ENCODE measurements at regions not wholly inside any gene's neighbourhood (a gene's known extent, or its start where the extent isn't known, plus 50 kb on each side); places are given as distances from the start of the nearest gene placed in this dataset.

GRCh38 chr12:127696963-127697362, 570.0 kb upstream of the TMEM132C start:
- no peak for DNase-seq

- DNase-seq, result no peak
Measured at GRCh38 chr12:127703026-127703425, 563.9 kb upstream of the TMEM132C start.

DNA sequence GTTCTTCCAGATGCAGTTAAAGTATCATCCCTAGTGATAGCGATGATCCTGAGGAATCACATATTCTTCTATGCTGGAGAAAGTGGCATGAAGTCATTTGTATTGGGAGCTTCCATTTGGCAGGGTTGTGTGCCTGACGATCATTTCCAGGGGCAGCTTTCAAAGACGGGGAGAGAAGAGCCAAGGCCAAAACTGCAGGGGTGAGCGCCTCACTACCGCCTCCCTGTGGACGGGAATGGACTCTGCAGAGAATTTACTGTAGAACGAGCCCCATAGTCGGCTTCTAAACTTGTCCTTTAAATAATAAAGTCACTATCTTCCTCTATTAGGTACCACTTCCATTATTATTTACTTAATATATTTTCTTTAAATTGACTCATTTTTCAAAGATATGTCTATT, 555.9 kb upstream of the TMEM132C start:
- no peak for DNase-seq

- DNase-seq, result no peak
Measured at GRCh38 chr12:127712561-127712960, 554.4 kb upstream of the TMEM132C start.

- no peak for DNase-seq
Measured at GRCh38 chr12:127716166-127716565, 550.8 kb upstream of the TMEM132C start.

DNA sequence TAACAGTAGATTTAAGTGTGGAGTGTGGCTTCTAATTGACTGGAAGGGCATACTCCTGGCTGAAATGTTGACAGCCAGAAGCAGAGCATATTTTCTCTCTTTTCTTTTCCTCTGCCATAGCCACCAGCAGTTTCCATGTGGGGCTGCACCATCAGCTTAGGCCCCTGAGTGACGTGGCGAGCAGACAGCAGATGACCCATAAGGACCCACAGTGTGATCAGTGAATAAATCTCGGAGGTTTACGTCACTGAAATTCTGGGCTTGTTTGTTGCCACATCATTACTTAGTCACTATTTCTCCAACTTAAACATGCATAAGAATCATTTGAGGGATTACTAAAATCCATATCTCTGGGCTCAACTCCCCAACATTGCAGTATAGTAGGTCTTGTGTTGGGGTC, 549.7 kb upstream of the TMEM132C start:
- no peak for DNase-seq

DNA sequence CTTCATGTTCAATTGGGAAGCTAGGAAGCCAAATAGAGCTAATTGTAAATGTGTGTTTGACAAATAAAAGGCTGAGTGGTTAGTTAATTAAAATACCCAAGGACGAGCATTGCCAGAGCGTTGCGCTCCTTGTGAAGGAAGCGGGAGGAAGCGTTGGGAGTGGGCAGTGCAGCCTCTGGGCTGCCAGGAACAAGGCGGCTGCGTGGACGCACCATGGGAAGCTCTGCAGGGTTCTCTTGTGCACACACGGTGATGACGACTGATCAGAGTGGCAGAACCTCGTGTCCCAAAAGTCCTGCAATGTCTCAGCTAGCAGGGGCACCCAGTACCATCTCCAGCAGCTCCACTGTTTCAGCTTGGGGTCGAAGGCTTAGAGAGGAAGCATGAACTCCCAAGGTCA, 546.6 kb upstream of the TMEM132C start:
- DNase-seq, result no peak

DNA sequence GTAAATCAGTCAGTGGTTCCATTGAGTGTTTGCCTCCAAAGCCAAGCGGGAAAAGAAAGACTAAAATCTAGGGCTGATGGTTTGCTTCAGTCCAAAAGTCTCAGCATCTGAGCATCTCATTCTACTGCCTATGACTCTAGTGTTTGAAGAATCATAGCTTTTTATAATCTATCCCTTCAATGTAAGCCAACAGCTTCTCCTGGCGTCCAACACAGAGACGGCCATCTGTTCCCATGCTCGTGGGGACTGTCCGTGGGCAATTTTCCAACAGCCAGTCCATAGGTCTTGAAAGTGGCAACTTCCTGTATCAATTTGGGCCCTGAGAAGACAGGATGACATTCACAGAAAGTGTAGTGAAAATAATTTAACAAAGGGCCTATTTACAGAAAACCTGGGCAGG, 544.4 kb upstream of the TMEM132C start:
- no peak for DNase-seq

DNA sequence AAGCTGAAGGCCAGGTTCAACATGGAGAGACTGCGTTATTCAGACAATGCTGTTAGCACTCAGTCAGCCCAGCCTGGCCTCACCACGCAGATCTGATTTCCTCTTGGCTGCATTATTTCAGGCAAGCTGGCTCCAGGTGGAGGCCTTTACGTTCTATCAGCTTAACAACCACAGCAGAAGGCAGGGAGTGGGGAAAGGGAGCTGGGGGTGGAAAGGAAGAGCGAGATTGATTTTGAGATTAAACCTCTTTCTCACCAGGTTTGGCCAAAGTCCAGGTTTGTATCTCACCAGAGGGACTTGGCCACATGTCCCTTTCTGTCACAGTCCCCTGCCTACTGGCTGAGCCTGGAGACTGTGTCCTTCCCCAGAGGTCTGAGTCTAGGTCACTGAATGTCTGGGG, 543.7 kb upstream of the TMEM132C start:
- DNase-seq, result no peak

DNA sequence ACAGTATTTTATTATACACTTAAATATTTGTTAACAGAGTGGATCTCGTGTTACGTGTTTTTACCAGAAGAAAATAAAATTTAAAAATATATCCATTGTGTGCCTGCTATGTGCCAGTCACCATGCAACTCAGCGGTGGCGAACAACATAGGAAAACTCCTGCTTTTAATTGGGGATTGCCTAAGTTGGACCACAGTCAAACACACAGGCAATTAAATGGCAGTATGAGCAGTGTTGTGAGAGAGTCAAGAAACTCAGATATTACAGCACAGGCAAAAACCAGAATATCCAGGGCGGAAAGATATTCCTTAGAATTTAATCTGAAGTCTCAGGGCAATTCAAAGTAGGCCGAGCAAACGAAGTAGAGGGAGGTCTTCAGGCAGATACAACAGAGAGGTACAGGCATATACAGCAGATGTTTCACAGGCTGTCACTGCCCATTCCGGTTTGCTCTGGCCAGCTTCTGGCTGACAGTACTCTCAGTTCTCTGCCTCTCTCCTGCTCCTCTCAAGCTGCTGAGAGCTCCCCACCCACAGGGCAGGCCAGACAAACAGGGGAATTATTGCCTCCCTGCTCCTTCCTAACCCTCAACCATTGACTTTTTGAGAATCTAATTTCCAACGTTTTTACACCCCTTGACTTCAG, 540.2 kb upstream of the TMEM132C start:
- DNase-seq, result no peak

- no peak for DNase-seq
Measured at GRCh38 chr12:127728285-127728684, 538.7 kb upstream of the TMEM132C start.

GRCh38 chr12:127728729-127729128, 538.2 kb upstream of the TMEM132C start:
- DNase-seq, result no peak

- DNase-seq, result no peak
Measured at GRCh38 chr12:127729381-127729780, 537.6 kb upstream of the TMEM132C start.

GRCh38 chr12:127731657-127732056, 535.3 kb upstream of the TMEM132C start:
- no peak for DNase-seq

DNA sequence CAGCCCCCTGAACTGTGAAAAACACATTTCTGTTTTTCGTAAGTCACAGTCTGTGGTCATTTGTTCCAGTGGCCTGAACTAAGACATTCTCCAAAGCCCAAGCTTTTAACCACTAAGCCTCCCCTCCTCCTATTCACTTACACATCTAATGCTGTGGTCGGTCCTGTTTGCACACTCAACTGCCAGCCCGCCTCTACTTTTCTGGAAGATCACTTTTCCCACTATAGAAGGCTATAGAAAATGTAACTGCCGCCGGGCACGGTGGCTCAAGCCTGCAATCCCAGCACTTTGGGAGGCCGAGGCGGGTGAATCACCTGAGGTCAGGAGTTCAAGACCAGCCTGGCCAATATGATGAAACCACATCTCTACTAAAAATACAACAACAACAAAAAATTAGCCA, 524.7 kb upstream of the TMEM132C start:
- no peak for DNase-seq

- DNase-seq, result no peak
Measured at GRCh38 chr12:127745469-127746212, 521.3 kb upstream of the TMEM132C start.

DNA sequence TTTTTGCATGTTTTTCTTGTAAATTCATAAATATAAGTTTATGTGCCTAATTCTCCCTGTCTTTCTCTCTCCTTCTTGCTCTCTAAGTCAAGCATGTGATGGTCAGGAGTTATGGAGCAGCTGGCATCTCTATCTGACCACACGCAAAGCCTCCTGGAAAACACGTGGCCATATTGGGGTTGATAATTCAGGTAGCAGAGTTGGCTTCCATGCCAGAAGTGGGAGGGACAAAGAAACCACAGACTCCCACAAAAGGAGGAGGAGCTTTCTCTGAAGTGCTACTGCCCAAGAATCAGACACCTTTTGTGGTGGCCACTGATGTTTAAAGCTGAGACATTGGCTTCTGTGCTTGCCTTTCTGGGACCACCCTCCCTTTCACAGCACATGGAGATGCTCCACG, 517.6 kb upstream of the TMEM132C start:
- no peak for DNase-seq

GRCh38 chr12:127750076-127750840, 516.7 kb upstream of the TMEM132C start:
- DNase-seq, result no peak

DNA sequence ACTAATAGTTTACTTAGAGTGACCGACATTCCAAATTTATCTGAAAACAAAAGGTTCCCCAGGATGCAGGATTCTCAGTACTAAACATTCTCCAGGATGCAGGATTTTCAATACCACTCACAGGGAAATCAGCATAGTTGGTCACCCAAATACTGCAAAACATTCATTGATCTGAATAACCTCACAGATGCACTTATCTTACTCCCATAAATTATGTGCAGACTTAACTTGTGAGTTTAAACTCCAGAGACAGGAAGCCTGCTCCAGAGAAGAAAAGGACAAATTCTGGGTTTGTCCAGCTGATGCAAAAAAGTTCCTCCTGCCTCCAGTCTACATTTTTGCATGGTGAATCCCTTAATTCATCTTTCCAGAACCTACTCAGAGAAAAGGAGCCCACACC, 514.2 kb upstream of the TMEM132C start:
- DNase-seq, result no peak

- no peak for DNase-seq
Measured at GRCh38 chr12:127760357-127760756, 506.6 kb upstream of the TMEM132C start.

DNA sequence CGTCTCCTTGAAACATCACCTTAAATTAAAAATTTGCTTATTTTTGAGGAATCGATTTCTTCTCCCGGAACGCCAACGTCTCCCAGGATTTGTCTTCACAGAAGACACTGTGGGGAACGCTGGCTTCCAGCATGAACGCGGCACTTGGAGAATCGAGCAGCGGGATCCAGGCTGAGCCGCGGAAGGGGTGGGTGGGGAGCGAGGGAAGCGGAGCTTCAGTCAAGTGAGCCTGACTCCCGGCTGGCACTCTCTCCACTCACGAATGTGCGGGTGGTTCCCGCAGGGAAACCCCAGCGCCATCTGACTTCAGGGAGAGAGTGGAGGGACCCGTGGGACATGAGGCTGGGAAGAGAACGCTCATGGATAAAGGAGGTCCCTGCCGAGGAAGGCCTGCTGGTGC, 506.0 kb upstream of the TMEM132C start:
- no peak for DNase-seq

DNA sequence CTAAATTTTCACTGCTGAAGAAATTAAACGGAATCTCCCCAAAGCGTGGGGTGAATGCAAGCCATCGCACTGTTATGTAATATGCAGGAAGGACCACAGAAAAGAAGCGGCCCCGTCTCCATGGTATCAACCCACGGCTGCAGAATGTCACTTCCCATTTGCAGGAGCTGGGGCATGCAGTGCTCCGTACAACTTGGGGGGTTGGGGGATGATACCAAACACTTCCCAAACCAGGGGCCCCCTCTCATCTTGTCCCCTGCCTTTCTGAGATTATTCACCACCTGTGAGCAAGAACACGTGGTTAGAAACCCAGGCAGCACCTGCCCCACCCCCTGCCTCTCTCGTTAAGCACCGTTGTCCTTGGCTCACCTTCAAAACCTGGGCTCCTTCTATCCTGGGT, 505.1 kb upstream of the TMEM132C start:
- no peak for DNase-seq

DNA sequence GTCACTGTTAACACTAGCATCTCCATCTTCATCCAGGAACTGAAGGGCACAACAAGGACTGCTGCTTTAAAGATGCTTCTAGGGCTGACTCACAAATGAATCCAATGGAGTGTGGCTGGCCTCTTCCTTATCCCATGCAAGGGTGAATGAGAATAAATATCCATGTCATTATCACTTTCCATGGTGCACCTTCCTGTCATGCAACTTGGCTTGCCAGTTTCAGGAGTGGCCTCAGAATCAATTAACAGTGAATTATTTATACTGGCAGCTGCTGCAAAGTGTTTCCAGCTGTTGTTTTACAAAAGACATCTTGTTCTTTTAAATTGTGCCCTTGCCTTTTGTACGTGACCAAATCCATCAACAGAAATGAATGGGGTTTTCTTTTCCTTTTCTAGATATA, 499.3 kb upstream of the TMEM132C start:
- no peak for DNase-seq

- no peak for DNase-seq
Measured at GRCh38 chr12:127770118-127770517, 496.9 kb upstream of the TMEM132C start.

Data from stimulated activated CD8-positive, alpha-beta memory T cell treated with anti-CD3 and anti-CD28 coated beads, Interleukin-4, amount 100 ng/mL, for 48 hours (primary cell).